ENCODE measurements at regions not wholly inside any gene's neighbourhood (a gene's known extent, or its start where the extent isn't known, plus 50 kb on each side); places are given as distances from the start of the nearest gene placed in this dataset.

GRCh38 chr6:81085431-81085790 lies 667.1 kb downstream of the TENT5A start:
- in situ Hi-C loops (cut with HindIII; ENCODE audit: low pct_unique_long_range_greater_than_20kb, low sequenced_read_pairs) (no loop called here), intact Hi-C loops (cut with micrococcal nuclease; ENCODE audit: unreplicated experiment) (no loop called here)
- H3K27ac ChIP-seq (ENCODE audit: low read length), result no peak overlapping the region
- no peak for DNase-seq (ENCODE audit: low read depth, low spot score)
- no peak for TF ChIP-seq POLR2AphosphoS5 (IDR thresholded peaks at IDR 0.05; ENCODE audit: low read depth, low read length)
- no peak for TF ChIP-seq TCF7L2 (IDR thresholded peaks at IDR 0.05; ENCODE audit: low read depth, low read length)
- TF ChIP-seq CTCF (IDR thresholded peaks at IDR 0.05), result no peak
- no peak for TF ChIP-seq REST (IDR thresholded peaks at IDR 0.05; ENCODE audit: insufficient read depth in 1 of 2, low read depth in 2 of 2, low read length in 1 of 2)
- TF ChIP-seq SIN3A (IDR thresholded peaks at IDR 0.05; ENCODE audit: borderline replicate concordance, insufficient read depth, low read depth, low read length), result no peak
- ATAC-seq, result no peak
- no peaks in the 10 kb centered on the region for H3K36me3 ChIP-seq (ENCODE audit: control insufficient read depth, insufficient read depth, low read length)
- no peaks in the 10 kb centered on the region for H3K27me3 ChIP-seq (ENCODE audit: control insufficient read depth, insufficient read depth, low read length)
- no peaks in the 10 kb centered on the region for H3K4me1 ChIP-seq (ENCODE audit: control insufficient read depth, insufficient read depth, low read length)
- CTCF ChIA-PET, result no interaction called here
- H3K4me3 ChIP-seq (ENCODE audit: low read depth in 2 of 2, low read length in 2 of 2), result no peak overlapping the region
- POLR2A ChIA-PET, result no interaction called here
- no peaks in the 10 kb centered on the region for H3K9me3 ChIP-seq (ENCODE audit: control insufficient read depth, insufficient read depth, low read depth, low read length)
- no TSS peak for BruUV-seq (replicated peaks)

- BruUV-seq (replicated peaks), result no TSS peak
Measured at GRCh38 chr6:81084776-81085430, 667.6 kb downstream of the TENT5A start.

More at GRCh38 chr6:81084776-81085430, 667.6 kb downstream of the TENT5A start:
- Histone ChIP-seq H3K4me1 (ENCODE audit: control insufficient read depth, insufficient read depth, low read length) (no peaks in the 10 kb centered on the region), H3K4me3 (ENCODE audit: low read depth in 2 of 2, low read length in 2 of 2) (no peak overlapping the region), H3K9me3 (ENCODE audit: control insufficient read depth, insufficient read depth, low read depth, low read length) (no peaks in the 10 kb centered on the region), H3K27ac (ENCODE audit: low read length) (no peak overlapping the region), H3K27me3 (ENCODE audit: control insufficient read depth, insufficient read depth, low read length) (no peaks in the 10 kb centered on the region), H3K36me3 (ENCODE audit: control insufficient read depth, insufficient read depth, low read length) (no peaks in the 10 kb centered on the region)
- CTCF ChIA-PET, result no interaction called here
- in situ Hi-C loops (cut with HindIII; ENCODE audit: low pct_unique_long_range_greater_than_20kb, low sequenced_read_pairs) (no loop called here), intact Hi-C loops (cut with micrococcal nuclease; ENCODE audit: unreplicated experiment) (no loop called here)
- TF ChIP-seq CTCF (IDR thresholded peaks at IDR 0.05) (no peak), POLR2AphosphoS5 (IDR thresholded peaks at IDR 0.05; ENCODE audit: low read depth, low read length) (no peak), TCF7L2 (IDR thresholded peaks at IDR 0.05; ENCODE audit: low read depth, low read length) (no peak), SIN3A (IDR thresholded peaks at IDR 0.05; ENCODE audit: borderline replicate concordance, insufficient read depth, low read depth, low read length) (no peak), REST (IDR thresholded peaks at IDR 0.05; ENCODE audit: insufficient read depth in 1 of 2, low read depth in 2 of 2, low read length in 1 of 2) (no peak)
- no peak for ATAC-seq
- POLR2A ChIA-PET, result no interaction called here
- DNase-seq (ENCODE audit: low read depth, low spot score), result no peak
